ENCODE measurements at regions not wholly inside any gene's neighbourhood (a gene's known extent, or its start where the extent isn't known, plus 50 kb on each side); places are given as distances from the start of the nearest gene placed in this dataset.

DNA sequence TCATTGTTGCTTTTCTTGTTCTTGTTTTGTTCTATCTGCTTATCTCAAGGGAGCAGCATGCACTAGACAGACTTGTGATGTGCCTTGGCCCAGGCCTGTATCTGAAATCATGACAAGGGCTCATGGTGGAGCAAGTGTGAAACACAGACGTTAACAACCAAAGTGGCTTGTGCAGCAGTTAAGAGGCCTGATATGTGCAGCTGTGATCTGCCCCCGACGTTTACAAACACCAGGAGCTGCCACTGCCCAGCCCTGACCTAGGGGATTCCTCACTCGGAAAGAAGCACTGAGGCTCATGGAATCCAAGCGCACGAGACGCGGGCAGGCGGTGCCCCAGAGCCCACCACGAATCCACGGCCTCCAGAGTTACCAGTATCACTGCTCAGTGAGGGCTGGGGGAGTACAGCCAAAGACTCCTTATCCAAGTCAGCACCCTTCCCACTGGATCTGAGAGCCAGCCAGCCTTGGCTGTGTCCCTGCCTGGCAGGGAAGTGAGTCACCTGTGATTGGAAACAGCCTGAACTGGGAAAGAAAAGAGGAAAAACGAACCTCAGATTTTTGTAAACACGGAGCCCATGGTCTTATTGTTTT, 62.3 kb upstream of the SNTG2 start:
- H3K9me3 ChIP-seq (ENCODE audit: insufficient read depth, low read depth) = no peaks in the 10 kb centered on the region
- H4K20me1 ChIP-seq (ENCODE audit: insufficient read depth) = no peaks in the 10 kb centered on the region
- H3K9me2 ChIP-seq (ENCODE audit: insufficient read depth) = no peaks in the 10 kb centered on the region
- TF ChIP-seq EZH2 (IDR thresholded peaks at IDR 0.05; ENCODE audit: low read depth) = no peak
- TF ChIP-seq, protein P1, sequence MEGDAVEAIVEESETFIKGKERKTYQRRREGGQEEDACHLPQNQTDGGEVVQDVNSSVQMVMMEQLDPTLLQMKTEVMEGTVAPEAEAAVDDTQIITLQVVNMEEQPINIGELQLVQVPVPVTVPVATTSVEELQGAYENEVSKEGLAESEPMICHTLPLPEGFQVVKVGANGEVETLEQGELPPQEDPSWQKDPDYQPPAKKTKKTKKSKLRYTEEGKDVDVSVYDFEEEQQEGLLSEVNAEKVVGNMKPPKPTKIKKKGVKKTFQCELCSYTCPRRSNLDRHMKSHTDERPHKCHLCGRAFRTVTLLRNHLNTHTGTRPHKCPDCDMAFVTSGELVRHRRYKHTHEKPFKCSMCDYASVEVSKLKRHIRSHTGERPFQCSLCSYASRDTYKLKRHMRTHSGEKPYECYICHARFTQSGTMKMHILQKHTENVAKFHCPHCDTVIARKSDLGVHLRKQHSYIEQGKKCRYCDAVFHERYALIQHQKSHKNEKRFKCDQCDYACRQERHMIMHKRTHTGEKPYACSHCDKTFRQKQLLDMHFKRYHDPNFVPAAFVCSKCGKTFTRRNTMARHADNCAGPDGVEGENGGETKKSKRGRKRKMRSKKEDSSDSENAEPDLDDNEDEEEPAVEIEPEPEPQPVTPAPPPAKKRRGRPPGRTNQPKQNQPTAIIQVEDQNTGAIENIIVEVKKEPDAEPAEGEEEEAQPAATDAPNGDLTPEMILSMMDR (conservative IDR thresholded peaks at IDR 0.05) = no peak
- POLR2A ChIA-PET (ENCODE audit: unreplicated experiment) = no interaction called here
- H3K4me2 ChIP-seq = no peak overlapping the region
- intact Hi-C loops (cut with micrococcal nuclease; ENCODE audit: unreplicated experiment) = no loop called here
- no peak overlapping the region for H3K4me3 ChIP-seq
- H2AFZ ChIP-seq = no peak overlapping the region
- no peaks in the 10 kb centered on the region for H3F3A ChIP-seq (ENCODE audit: insufficient read depth, low read depth)
- H3K27ac ChIP-seq = no peak overlapping the region
- no peaks in the 10 kb centered on the region for H3K4me1 ChIP-seq (replicated peaks; ENCODE audit: insufficient read depth)
- CTCF ChIA-PET = no interaction called here
- no peak for DNase-seq
- H3K36me3 ChIP-seq (ENCODE audit: low read depth) = no peaks in the 10 kb centered on the region
- peaks cover 97% of the 10 kb centered on the region for H3K27me3 ChIP-seq (ENCODE audit: insufficient read depth, low read depth)
- H3K79me2 ChIP-seq (ENCODE audit: low read depth) = no peaks in the 10 kb centered on the region
- no TSS peak for BruUV-seq (replicated peaks)

GRCh38 chr2:887639-888038, 63.0 kb upstream of the SNTG2 start:
- no TSS peak for BruUV-seq (replicated peaks)
- Histone ChIP-seq H3K27ac (no peak overlapping the region), H3K9me2 (ENCODE audit: insufficient read depth) (no peaks in the 10 kb centered on the region), H3F3A (ENCODE audit: insufficient read depth, low read depth) (no peaks in the 10 kb centered on the region), H3K79me2 (ENCODE audit: low read depth) (no peaks in the 10 kb centered on the region), H3K27me3 (ENCODE audit: insufficient read depth, low read depth) (peaks cover 97% of the 10 kb centered on the region), H3K9me3 (ENCODE audit: insufficient read depth, low read depth) (no peaks in the 10 kb centered on the region), H3K4me3 (no peak overlapping the region), H4K20me1 (ENCODE audit: insufficient read depth) (no peaks in the 10 kb centered on the region), H3K36me3 (ENCODE audit: low read depth) (no peaks in the 10 kb centered on the region), H3K4me2 (no peak overlapping the region), H3K4me1 (replicated peaks; ENCODE audit: insufficient read depth) (no peaks in the 10 kb centered on the region), H2AFZ (no peak overlapping the region)
- ChIA-PET POLR2A (ENCODE audit: unreplicated experiment) (no interaction called here), CTCF (no interaction called here)
- no peak for DNase-seq
- no peak for TF ChIP-seq EZH2 (IDR thresholded peaks at IDR 0.05; ENCODE audit: low read depth)
- TF ChIP-seq, protein P1 (conservative IDR thresholded peaks at IDR 0.05) = no peak
- intact Hi-C loops (cut with micrococcal nuclease; ENCODE audit: unreplicated experiment) = no loop called here

GRCh38 chr2:886072-887022, 64.3 kb upstream of the SNTG2 start:
- Histone ChIP-seq H2AFZ (no peak overlapping the region), H3K4me2 (no peak overlapping the region), H3K9me3 (ENCODE audit: insufficient read depth, low read depth) (no peaks in the 10 kb centered on the region), H3F3A (ENCODE audit: insufficient read depth, low read depth) (no peaks in the 10 kb centered on the region), H3K4me3 (no peak overlapping the region), H3K27ac (no peak overlapping the region), H3K79me2 (ENCODE audit: low read depth) (no peaks in the 10 kb centered on the region), H4K20me1 (ENCODE audit: insufficient read depth) (no peaks in the 10 kb centered on the region), H3K9me2 (ENCODE audit: insufficient read depth) (no peaks in the 10 kb centered on the region), H3K36me3 (ENCODE audit: low read depth) (no peaks in the 10 kb centered on the region), H3K4me1 (replicated peaks; ENCODE audit: insufficient read depth) (no peaks in the 10 kb centered on the region), H3K27me3 (ENCODE audit: insufficient read depth, low read depth) (peaks cover 97% of the 10 kb centered on the region)
- TF ChIP-seq EZH2 (IDR thresholded peaks at IDR 0.05; ENCODE audit: low read depth) = no peak
- TF ChIP-seq, protein P1 (conservative IDR thresholded peaks at IDR 0.05) = no peak
- intact Hi-C loops (cut with micrococcal nuclease; ENCODE audit: unreplicated experiment) = no loop called here
- no peak for DNase-seq
- ChIA-PET POLR2A (ENCODE audit: unreplicated experiment) (no interaction called here), CTCF (no interaction called here)
- no TSS peak for BruUV-seq (replicated peaks)
